ENCODE measurements at regions not wholly inside any gene's neighbourhood (a gene's known extent, or its start where the extent isn't known, plus 50 kb on each side); places are given as distances from the start of the nearest gene placed in this dataset.

- H3K36me3 ChIP-seq (ENCODE audit: control insufficient read depth in 2 of 2, extremely low read depth in 1 of 2, insufficient read depth in 2 of 2, low read length in 2 of 2), result no peaks in the 10 kb centered on the region
- H3K9me3 ChIP-seq (replicated peaks; ENCODE audit: control insufficient read depth, insufficient read depth, low read length), result no peaks in the 10 kb centered on the region
- intact Hi-C loops (cut with micrococcal nuclease) (no loop called here), dilution Hi-C loops (cut with MboI; ENCODE audit: extremely low pct_ligation_motif_present, low sequenced_read_pairs) (no loop called here)
- DNase-seq (ENCODE audit: low read depth, low spot score) (no peak), FAIRE-seq (no peak)
- no peak overlapping the region for H3K9ac ChIP-seq (replicated peaks; ENCODE audit: extremely low read depth, insufficient read depth, low read length)
- H3K4me3 ChIP-seq (replicated peaks in 1 of 3; ENCODE audit: insufficient read depth in 1 of 3, low read depth in 1 of 3, low read length in 3 of 3), result no peak overlapping the region
- no peaks in the 10 kb centered on the region for H3K27me3 ChIP-seq (ENCODE audit: control insufficient read depth in 2 of 2, insufficient read depth in 2 of 2, low read length in 2 of 2)
- H3K79me2 ChIP-seq (ENCODE audit: control insufficient read depth, insufficient read depth, low read length), result no peaks in the 10 kb centered on the region
- H3K4me1 ChIP-seq (ENCODE audit: control insufficient read depth, extremely low read depth, insufficient read depth, low read length), result no peaks in the 10 kb centered on the region
- no TSS peak for BruUV-seq (replicated peaks)
- CTCF ChIA-PET, result interaction anchor here (1.3 kb wide), 1 partner anchor 12 kb away, joined by 3 read pairs; no protein-coding TSS in a partner anchor
- H4K20me1 ChIP-seq (replicated peaks; ENCODE audit: control insufficient read depth, extremely low read depth, insufficient read depth, low read length), result no peaks in the 10 kb centered on the region
- no peak for TF ChIP-seq FOS (IDR thresholded peaks at IDR 0.05; ENCODE audit: borderline replicate concordance, insufficient read depth, low read length)
- no peak for TF ChIP-seq CTCF (IDR thresholded peaks at IDR 0.05; ENCODE audit: extremely low read depth in 1 of 2, insufficient read depth in 1 of 2, low read depth in 1 of 2, low read length in 2 of 2)
- TF ChIP-seq POLR2AphosphoS5 (IDR thresholded peaks at IDR 0.05; ENCODE audit: insufficient read depth, low read depth, low read length), result no peak
- TF ChIP-seq MYC (IDR thresholded peaks at IDR 0.05; ENCODE audit: low read depth, low read length), result no peak
- no peak for TF ChIP-seq JUN (IDR thresholded peaks at IDR 0.05; ENCODE audit: borderline replicate concordance, insufficient read depth, insufficient read length, low read depth)
- no peak for TF ChIP-seq EZH2 (IDR thresholded peaks at IDR 0.05; ENCODE audit: borderline replicate concordance, low read depth, low read length, severe bottlenecking)
- TF ChIP-seq MAX (IDR thresholded peaks at IDR 0.05; ENCODE audit: insufficient read depth, insufficient read length), result no peak
- TF ChIP-seq POLR2A (IDR thresholded peaks at IDR 0.05; ENCODE audit: low read depth, low read length), result no peak
- no peak for TF ChIP-seq GATA2 (IDR thresholded peaks at IDR 0.05; ENCODE audit: insufficient read depth, insufficient read length, low read depth, low read length)
- no peak overlapping the region for H3K27ac ChIP-seq (ENCODE audit: insufficient read depth, low read depth, low read length)
- no peak overlapping the region for H3K4me2 ChIP-seq (ENCODE audit: insufficient read depth, low read length)
- no peak overlapping the region for H2AFZ ChIP-seq (ENCODE audit: low read depth, low read length)
- POLR2A ChIA-PET, result no interaction called here
- H3K9me1 ChIP-seq (replicated peaks; ENCODE audit: control insufficient read depth, extremely low read depth, insufficient read depth, low read length), result no peaks in the 10 kb centered on the region
Measured at GRCh38 chrX:10741550-10741949, 121.2 kb upstream of the MID1 start.

All from endothelial cell of umbilical vein (primary cell).